Left forelimb (tissue), 1 donor: ENCODE measurements at regions not wholly inside any gene's neighbourhood (a gene's known extent, or its start where the extent isn't known, plus 50 kb on each side); places are given as distances from the start of the nearest gene placed in this dataset.

Experiments used
- DNase-seq: peaks from one replicate; pipeline ENCODE4 v3.0.0-alpha.2; 2018; ENCODE audit warnings: low spot score

GRCh38 chr11:104594228-104594958, 303.9 kb downstream of the CASP12 start:
- DNase-seq = no peak

- no peak for DNase-seq
Observed at GRCh38 chr11:104588970-104589369, 309.3 kb downstream of the CASP12 start.

GRCh38 chr11:104588446-104588845, 309.8 kb downstream of the CASP12 start:
- no peak for DNase-seq

- DNase-seq = no peak
Observed at GRCh38 chr11:104584823-104585222, 313.4 kb downstream of the CASP12 start.

GRCh38 chr11:104583857-104584256, 314.4 kb downstream of the CASP12 start:
- no peak for DNase-seq

GRCh38 chr11:104582431-104582830, 315.8 kb downstream of the CASP12 start:
- DNase-seq = no peak

GRCh38 chr11:104581246-104581980, 316.8 kb downstream of the CASP12 start:
- no peak for DNase-seq

- DNase-seq = no peak
Observed at GRCh38 chr11:104573441-104573990, 324.7 kb downstream of the CASP12 start.

GRCh38 chr11:104572279-104572678, 326.0 kb downstream of the CASP12 start:
- no peak for DNase-seq

GRCh38 chr11:104570078-104570701, 328.1 kb downstream of the CASP12 start:
- no peak for DNase-seq

GRCh38 chr11:104565583-104565961, 332.7 kb downstream of the CASP12 start:
- DNase-seq = no peak

- DNase-seq = no peak
Observed at GRCh38 chr11:104564921-104565582, 333.2 kb downstream of the CASP12 start.

- DNase-seq = no peak
Observed at GRCh38 chr11:104556606-104557301, 341.5 kb downstream of the CASP12 start.

- DNase-seq = no peak
Observed at GRCh38 chr11:104549019-104549418, 349.2 kb downstream of the CASP12 start.

GRCh38 chr11:104547996-104548661, 350.1 kb downstream of the CASP12 start:
- no peak for DNase-seq

GRCh38 chr11:104546501-104546900, 351.8 kb downstream of the CASP12 start:
- DNase-seq = no peak

- DNase-seq = no peak
Observed at GRCh38 chr11:104541701-104542100, 356.6 kb downstream of the CASP12 start.

- DNase-seq = no peak
Observed at GRCh38 chr11:104538313-104538712, 359.9 kb downstream of the CASP12 start.

- no peak for DNase-seq
Observed at GRCh38 chr11:104534278-104534677, 364.0 kb downstream of the CASP12 start.

- no peak for DNase-seq
Observed at GRCh38 chr11:104531894-104532293, 366.4 kb downstream of the CASP12 start.

GRCh38 chr11:104531075-104531474, 367.1 kb upstream of the PDGFD start:
- DNase-seq = no peak
